GM18508 (cell line): ENCODE measurements at regions not wholly inside any gene's neighbourhood (a gene's known extent, or its start where the extent isn't known, plus 50 kb on each side); places are given as distances from the start of the nearest gene placed in this dataset.
"Not testable (repeated sequence)": the region's sequence is repeated elsewhere in the genome, so short reads cannot be mapped to it uniquely, and the experiment has no call there.

Experiments used
- ATAC-seq: cut with Tn5 transposase; IDR thresholded peaks from one replicate; pipeline ENCODE4 v1.9.1; 2021; ENCODE audit warnings: moderate number of reproducible peaks; ENCODE audit not compliant: insufficient read depth, unreplicated experiment

DNA sequence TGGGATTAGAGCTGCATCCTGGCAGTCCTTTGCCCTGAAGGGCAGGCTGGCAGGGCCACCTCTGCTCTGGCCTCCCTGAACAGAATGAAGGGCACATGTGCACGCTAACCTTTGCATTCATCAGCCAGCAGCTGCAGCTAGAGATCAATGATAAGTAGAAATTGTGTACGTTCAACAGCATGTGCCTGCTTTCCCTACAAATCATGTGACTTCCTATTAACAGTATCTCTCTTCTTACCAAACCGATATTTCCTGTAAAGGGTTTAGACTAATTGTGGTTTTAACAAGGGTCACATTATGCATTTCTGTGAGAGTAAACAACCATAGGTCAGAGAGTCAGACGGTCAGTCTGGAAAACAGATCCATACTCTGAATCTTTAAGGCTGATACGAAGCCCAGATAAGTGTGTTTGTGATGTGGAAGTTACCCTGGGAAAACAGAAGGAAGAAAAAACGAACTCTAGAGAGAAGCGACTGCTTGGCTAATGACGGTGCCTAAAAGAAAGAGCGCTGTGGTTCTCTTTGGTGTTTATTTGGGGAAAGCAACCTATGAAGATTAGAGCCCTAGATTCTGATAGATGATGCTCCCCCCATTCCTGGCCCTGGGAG, 219.4 kb downstream of the MAF start:
- no peak for ATAC-seq

DNA sequence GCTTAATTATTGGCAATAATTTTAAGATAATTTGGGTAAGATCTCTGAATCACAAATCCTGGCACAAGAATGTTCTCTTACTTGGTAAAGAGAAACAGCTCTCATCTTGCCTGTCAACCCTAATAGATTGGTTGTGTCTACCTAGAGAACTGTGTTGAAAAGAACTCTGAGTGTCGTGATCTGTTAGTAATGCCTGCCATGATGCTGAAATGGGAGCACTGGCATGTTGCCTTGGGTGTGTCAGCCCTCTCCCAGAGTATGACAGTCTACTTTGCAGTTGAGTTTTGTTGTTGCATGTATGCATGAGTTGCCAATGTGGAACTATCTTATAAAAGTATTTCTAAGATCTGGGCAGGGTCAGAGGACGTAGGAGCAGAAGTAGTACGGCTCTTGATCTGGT, 221.4 kb downstream of the MAF start:
- no peak for ATAC-seq

DNA sequence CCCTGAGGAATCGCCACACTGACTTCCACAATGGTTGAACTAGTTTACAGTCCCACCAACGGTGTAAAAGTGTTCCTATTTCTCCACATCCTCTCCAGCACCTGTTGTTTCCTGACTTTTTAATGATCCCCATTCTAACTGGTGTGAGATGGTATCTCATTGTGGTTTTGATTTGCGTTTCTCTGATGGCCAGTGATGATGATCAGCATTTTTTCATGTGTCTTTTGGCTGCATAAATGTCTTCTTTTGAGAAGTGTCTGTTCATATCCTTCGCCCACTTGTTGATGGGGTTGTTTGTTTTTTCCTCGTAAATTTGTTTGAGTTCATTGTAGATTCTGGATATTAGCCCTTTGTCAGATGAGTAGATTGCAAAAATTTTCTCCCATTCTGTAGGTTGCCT, 223.5 kb downstream of the MAF start:
- not testable (repeated sequence) for ATAC-seq

DNA sequence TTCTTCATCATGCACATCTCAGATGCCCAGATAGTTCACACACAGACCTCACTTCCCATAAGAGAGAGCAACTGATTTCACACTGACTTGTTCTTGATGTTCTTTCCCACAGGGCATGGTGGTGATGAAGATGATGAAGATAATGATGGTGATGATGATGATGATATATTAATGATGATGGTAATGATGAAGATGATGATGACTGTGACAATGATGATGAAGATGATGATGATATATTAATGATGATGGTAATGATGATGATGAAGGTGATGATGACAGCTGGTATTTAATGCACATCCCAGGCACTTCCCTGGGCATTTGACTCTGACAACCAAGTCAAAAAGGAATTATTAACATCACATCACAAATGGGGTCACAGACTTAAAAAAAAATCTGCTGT, 225.2 kb downstream of the MAF start:
- ATAC-seq = no peak

- no peak for ATAC-seq
Observed at GRCh38 chr16:79372503-79373184, 227.9 kb downstream of the MAF start.

DNA sequence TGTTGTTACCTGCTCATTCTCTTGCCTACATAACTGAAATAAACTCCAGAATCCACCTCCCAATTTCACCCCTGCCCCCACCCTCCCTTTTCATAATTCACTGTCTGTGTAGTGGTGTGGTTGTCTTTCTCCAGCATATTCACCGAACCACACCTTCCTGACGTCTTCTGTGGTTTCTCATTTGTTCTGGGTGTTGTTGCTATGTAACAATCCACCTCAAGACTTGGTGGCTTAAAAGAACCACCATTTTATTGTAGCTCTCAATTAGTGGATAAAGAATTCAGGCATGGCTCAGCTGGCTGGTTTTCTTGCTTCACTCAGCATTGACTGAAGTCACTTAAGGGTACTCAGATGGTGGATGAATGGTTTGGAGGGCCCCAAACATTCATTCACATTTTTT, 229.8 kb downstream of the MAF start:
- no peak for ATAC-seq

GRCh38 chr16:79369796-79370195, 230.7 kb downstream of the MAF start:
- ATAC-seq = no peak

DNA sequence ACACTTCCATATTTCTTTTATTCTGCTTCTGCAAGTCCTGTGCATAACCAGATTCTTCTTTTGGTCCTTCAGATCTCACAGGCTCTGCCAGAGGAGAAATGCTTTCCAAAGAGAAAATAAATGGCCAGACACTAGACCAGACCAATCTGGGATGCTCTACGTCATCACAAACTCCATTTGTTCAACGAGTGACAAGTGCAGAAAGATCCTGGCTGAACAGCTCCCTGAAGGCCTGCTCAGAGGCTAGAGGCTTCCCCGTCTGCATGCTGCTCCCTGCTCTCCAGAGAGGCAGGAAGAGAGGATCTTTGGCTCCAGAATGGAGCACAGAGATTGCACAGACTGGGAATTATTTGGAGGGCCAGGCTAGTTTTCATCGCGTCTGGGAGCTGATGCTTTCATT, 232.7 kb downstream of the MAF start:
- no peak for ATAC-seq

DNA sequence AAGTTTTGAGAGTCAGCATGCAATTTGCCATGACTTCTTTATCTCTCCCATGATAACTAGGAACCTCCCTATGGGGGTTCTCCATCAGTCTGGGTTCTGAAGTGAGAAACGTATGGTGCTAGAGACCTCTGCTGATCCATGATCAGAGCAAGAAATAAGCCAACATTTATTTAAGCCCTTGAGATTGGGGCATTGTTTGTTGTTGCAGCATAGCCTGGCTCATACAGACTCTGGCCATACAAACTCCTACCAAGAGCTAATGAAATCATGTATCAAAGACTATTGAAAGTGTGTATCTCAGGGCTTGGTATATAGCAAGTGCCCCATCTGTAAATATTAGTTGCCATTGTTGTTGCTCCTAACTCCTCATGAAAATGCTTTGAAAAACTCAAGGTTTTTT, 233.9 kb downstream of the MAF start:
- ATAC-seq = no peak

- no peak for ATAC-seq
Observed at GRCh38 chr16:79365702-79366101, 234.8 kb downstream of the MAF start.

DNA sequence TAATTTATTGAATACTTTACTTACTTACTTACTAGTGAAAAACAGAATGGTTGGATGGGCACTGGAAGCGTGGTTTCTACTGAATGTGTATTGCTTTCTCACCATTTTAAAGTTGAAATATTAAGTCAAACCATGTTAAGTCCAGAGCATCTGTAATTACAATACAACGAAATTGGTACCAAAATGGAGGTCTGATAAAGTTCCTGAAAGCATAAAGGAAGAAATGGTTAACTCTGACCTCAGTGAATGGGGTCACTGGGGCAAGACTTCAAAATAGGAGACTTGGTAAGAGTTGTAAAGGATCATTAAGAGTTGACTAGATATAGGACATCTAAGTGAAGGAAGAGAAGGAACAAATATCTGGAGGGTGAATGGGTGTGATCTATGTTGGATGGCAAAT, 237.1 kb downstream of the MAF start:
- no peak for ATAC-seq

DNA sequence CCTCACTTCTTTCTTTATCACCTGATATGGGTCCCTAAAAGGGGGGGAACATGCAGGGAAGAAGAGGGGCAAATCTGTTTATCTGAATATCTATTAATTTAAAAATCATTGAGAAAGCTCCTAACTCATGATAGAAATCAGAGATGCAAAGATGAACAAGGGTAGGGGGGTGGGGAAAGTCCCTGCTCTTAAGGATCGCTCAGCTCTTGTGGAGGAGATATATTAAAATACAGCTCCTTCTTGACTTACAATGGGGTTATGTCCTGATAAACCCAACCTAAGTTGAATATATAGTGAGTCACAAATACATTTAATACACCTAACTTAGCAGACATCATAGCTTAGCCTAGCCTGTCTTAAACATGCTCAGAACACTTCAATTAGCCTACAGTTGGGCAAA, 237.5 kb downstream of the MAF start:
- ATAC-seq = no peak

DNA sequence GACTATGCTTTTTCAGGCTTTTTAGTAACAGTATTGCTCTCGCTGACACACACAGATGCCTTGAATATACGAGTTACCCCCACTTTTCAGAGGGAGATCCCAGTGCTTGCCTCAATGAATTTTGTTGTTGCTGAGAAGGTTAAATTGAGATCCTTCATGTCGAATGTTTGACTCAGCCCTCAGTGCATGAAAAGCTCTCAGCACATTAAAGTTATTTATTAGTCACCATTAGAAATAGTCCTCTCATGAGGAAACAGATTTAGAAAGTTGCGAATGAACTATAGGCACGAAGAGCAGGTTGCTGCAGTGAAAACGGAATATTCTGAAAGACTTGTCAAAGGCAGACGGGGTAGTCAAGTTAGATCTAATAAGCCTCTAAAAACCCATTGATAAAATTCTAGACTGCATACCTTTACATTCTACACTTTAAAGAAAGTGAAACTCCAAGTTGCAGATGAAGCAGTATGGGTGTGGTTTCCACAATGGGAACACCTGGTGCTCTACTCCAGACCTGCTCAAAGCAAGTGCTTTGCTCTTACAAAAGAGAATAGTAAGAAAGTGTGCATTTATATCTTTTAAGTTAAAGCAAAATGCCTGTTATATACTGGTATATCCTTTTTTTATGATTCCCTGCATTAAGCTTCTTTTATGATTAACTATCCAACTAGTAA, 238.1 kb downstream of the MAF start:
- no peak for ATAC-seq

DNA sequence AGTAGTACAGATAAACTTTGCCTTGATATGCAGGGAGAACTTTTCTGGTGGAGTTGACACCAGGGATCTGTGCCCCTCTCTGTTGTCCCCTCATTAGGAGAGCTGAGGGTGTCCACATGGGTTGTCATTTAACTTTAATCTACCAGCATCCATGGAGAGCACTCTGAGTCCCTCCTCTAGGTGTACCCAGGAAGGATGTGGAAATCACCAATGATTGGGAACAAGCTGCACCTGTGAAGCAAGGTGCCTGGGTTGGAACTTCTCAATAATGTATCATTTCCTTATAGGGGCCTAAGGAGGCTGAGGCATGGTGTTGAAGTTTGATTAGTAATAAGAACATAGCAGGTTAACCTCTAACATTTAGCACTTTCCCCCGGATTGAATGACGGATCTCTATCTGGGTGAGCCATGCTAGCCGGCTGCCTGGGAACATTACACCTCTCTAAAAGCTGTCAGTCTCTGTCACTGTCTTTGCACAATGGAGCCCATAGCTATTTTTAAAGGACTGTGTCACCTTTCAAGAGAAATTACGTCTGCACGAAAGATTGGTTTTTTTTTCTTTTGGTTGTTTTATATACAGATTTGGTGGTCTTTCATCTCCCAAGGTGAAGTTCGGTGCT, 239.3 kb downstream of the MAF start:
- no peak for ATAC-seq

DNA sequence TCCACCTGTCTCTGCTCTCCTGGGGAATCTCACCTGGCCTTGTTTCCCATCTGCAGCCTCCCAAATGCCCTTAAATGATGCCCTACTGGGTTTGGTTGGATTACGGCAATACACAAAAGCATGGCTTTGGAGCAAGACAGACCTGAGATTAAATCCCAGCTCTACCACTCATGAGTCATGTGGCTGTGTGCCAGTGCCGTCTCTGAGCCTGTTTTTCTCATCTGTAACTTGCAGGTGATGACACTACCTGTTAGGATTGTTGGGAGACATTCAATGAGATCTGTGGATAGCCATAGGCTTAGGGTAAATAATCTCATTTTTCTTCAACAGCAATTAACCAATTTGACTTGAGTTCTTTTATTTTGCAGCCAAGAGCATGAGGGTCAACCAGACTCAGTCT, 240.3 kb downstream of the MAF start:
- ATAC-seq = no peak

- ATAC-seq = no peak
Observed at GRCh38 chr16:79359082-79359481, 241.5 kb downstream of the MAF start.

GRCh38 chr16:79358188-79358587, 242.3 kb downstream of the MAF start:
- no peak for ATAC-seq

DNA sequence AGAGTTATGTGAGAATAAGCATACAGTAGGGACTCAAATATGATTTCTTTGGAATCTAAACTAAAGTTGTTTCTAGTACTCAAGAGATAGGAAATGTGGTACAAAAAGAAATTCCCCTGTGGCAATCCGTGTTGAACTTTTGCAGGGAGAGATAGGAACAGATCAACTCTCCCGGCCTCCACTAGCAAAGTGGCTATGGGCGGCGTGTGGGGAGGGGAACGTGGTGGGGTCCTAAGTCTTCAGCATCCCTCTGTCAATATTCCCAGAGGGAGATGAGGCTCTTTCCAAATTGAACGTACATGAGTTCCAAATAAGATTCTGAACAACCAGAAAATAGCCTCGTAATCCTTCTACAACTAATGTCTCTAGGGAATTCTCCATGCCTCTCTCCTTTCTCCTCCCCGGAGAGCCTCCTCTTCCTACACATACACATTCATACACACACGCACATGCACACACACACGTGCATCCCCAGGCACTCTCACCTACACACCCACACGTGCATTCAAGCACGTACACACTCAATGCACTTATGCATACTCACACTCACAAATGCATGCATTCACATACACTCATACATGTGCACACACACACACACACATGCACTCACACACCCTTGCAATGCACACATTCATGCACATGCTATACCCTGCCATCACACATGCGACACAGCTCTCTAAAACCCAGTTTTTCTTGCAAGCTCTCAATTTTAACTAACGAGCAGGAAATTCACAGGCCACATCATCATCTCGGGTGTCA, 244.8 kb downstream of the MAF start:
- no peak for ATAC-seq

DNA sequence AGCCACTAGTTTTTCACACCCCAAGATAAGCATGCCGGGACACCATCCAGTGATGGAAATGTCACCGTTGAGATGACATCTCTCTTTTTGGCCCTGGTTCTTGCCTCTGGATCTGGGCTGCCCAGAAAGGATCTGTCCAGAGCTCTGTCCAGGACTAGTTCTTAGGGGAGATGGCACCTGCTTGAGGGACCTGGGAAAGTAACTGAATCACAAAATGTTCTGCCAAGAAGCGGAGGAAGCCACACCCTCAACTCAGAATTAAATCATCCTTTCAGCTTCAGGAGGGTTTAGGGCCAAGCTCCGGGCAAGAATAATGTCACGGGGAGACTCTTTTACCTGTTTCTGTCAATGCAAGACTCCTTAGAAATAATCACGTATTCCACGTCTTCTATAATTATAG, 248.6 kb downstream of the MAF start:
- no peak for ATAC-seq

DNA sequence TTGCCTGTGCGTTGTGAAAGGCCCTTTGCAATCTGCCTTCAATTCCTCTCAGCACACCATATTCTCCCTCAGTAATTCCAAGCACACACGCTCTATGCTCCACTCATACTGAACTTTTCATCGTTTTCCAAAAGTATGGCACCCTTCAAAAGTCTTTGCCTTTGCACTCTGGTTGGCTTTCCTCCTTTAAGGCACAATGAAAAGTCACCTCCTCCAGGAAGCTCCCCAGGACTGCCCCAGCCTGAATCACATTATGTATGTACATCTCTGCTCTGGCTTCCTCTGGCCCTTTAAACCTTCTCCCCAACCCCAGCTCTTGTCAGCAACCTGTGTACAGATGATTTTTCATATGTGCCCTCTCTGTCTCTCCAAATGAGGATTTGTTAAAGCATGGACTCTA, 250.7 kb downstream of the MAF start:
- ATAC-seq = no peak
